CD14-positive monocyte (primary cell): ENCODE measurements at regions not wholly inside any gene's neighbourhood (a gene's known extent, or its start where the extent isn't known, plus 50 kb on each side); places are given as distances from the start of the nearest gene placed in this dataset.
A peak's percentile ranks its signal among the peaks of the same experiment; 100 is the strongest.

ENCODE experiments used
- DNase-seq, 3 donors: peaks; one replicate each; pipeline ENCODE4 v3.0.0-alpha.2; 2011 to 2022
- H2AFZ ChIP-seq: 2 replicates; pipeline ENCODE4 v1.6.0; 2012; ENCODE audit warnings: mild to moderate bottlenecking, low read depth, low read length, inconsistent platforms; ENCODE audit not compliant: insufficient read depth, poor library complexity, severe bottlenecking
- H3K27ac ChIP-seq, 2 donors: 1 replicate in 1 of 2; 2 replicates in 1 of 2; pipeline ENCODE4 v1.5.1; 2012 to 2013; ENCODE audit warnings: low read length in 2 of 2, control low read depth in 1 of 2, inconsistent platforms in 1 of 2, low read depth in 1 of 2, mild to moderate bottlenecking in 1 of 2
- H3K27me3 ChIP-seq, 2 donors: one replicate each; pipeline versions ENCODE4 v1.6.0 to v1.6.1; 2011 to 2013; ENCODE audit warnings: low read length in 2 of 2; ENCODE audit not compliant: control insufficient read depth in 2 of 2, insufficient read depth in 2 of 2
- H3K36me3 ChIP-seq, 2 donors: replicated peaks in 1 of 2; 1 replicate in 1 of 2; 2 replicates in 1 of 2; pipeline versions ENCODE4 v1.5.1 to v1.6.1; 2012 to 2013; ENCODE audit warnings: low read length in 2 of 2, control low read depth in 1 of 2, inconsistent platforms in 1 of 2, mild to moderate bottlenecking in 1 of 2; ENCODE audit not compliant: insufficient read depth in 2 of 2, control insufficient read depth in 1 of 2
- H3K4me1 ChIP-seq, 2 donors: 1 replicate in 1 of 2; 2 replicates in 1 of 2; pipeline versions ENCODE4 v1.5.1 to v1.6.1; 2012 to 2013; ENCODE audit warnings: low read length in 2 of 2, control low read depth in 1 of 2, inconsistent platforms in 1 of 2, mild to moderate bottlenecking in 1 of 2, moderate library complexity in 1 of 2; ENCODE audit not compliant: insufficient read depth in 2 of 2, control insufficient read depth in 1 of 2
- H3K4me2 ChIP-seq: replicated peaks from 2 replicates; pipeline ENCODE3; 2012; ENCODE audit warnings: low read length, moderate library complexity, mild to moderate bottlenecking; ENCODE audit not compliant: poor library complexity, severe bottlenecking; ENCODE audit errors: extremely low read depth
- H3K4me3 ChIP-seq, 3 experiments: fragments of 200-600 bp in 1 of 3; sonication (generic) in 1 of 3; replicated peaks in 1 of 3; 1 replicate in 2 of 3; 2 replicates in 1 of 3; pipeline ENCODE4 v1.5.1; 2011 to 2013; ENCODE audit warnings: low read length in 3 of 3, mild to moderate bottlenecking in 3 of 3, control low read depth in 2 of 3, low read depth in 2 of 3, inconsistent platforms in 1 of 3, moderate library complexity in 1 of 3
- H3K79me2 ChIP-seq: 2 replicates; pipeline ENCODE4 v1.6.0; 2012; ENCODE audit warnings: mild to moderate bottlenecking, control low read depth, inconsistent platforms, low read length, moderate library complexity; ENCODE audit not compliant: insufficient read depth
- H3K9ac ChIP-seq: 2 replicates; pipeline ENCODE4 v1.6.0; 2017; ENCODE audit warnings: low read length, mild to moderate bottlenecking; ENCODE audit not compliant: insufficient read depth, poor library complexity, severe bottlenecking
- H3K9me3 ChIP-seq, 2 donors: replicated peaks in 1 of 2; 1 replicate in 1 of 2; 2 replicates in 1 of 2; pipeline versions ENCODE4 v1.5.1 to v1.6.1; 2012 to 2013; ENCODE audit warnings: low read length in 2 of 2, control low read depth in 1 of 2; ENCODE audit not compliant: control insufficient read depth in 1 of 2, insufficient read depth in 1 of 2
- H4K20me1 ChIP-seq: 2 replicates; pipeline ENCODE4 v1.6.0; 2012; ENCODE audit warnings: mild to moderate bottlenecking, low read length, control low read depth, moderate library complexity; ENCODE audit not compliant: insufficient read depth
- H3K27ac Mint-ChIP-seq, 7 donors: one replicate each; pipeline ENCODE4 v1.8.0; 2020; ENCODE audit warnings: mild to moderate bottlenecking in 7 of 7, mixed read lengths in 7 of 7, moderate library complexity in 6 of 7, inconsistent platforms in 2 of 7
- H3K27me3 Mint-ChIP-seq, 3 donors: one replicate each; pipeline ENCODE4 v1.8.0; 2021 to 2022; ENCODE audit warnings: low read depth in 3 of 3, mild to moderate bottlenecking in 3 of 3, mixed read lengths in 3 of 3, moderate library complexity in 3 of 3, inconsistent platforms in 1 of 3
- H3K36me3 Mint-ChIP-seq, 2 donors: one replicate each; pipeline ENCODE4 v1.8.0; 2020; ENCODE audit warnings: mixed read lengths in 2 of 2, inconsistent platforms in 1 of 2, mild to moderate bottlenecking in 1 of 2
- H3K4me1 Mint-ChIP-seq: one replicate; pipeline ENCODE4 v1.8.0; 2020; ENCODE audit warnings: mild to moderate bottlenecking, mixed read lengths
- H3K4me3 Mint-ChIP-seq, 2 donors: one replicate each; pipeline ENCODE4 v1.8.0; 2020; ENCODE audit warnings: mild to moderate bottlenecking in 2 of 2, mixed read lengths in 2 of 2, moderate library complexity in 1 of 2
- H3K9me3 Mint-ChIP-seq, 7 donors: one replicate each; pipeline ENCODE4 v1.8.0; 2020 to 2022; ENCODE audit warnings: mixed read lengths in 7 of 7, mild to moderate bottlenecking in 6 of 7, moderate library complexity in 6 of 7, inconsistent platforms in 2 of 7
- CTCF ChIP-seq: fragments of 200-600 bp; IDR thresholded peaks from one replicate; pipeline ENCODE4 v1.8.0; 2022; ENCODE audit warnings: antibody characterized with exemption, mild to moderate bottlenecking
- WGBS: methylation state at CpG from one replicate; pipeline ENCODE4 v1.1.5; 2013; ENCODE audit warnings: missing lambda C conversion rate; ENCODE audit not compliant: insufficient coverage; 5-methylcytosine and 5-hydroxymethylcytosine counted together
- intact Hi-C, 2 donors: fragments of 100-400 bp; cut with micrococcal nuclease; formaldehyde crosslinking; loops; one replicate each; pipeline versions ENCODE4 v1.15.0 to v1.15.1; 2023

- H3K9me3 ChIP-seq, result peaks cover 4 to 7% of the 10 kb centered on the region in 2 donors
- peaks cover 21 to 22% of the 10 kb centered on the region in 2 donors for H3K4me1 ChIP-seq
- Mint-ChIP-seq H3K9me3 (peaks cover 16 to 24% (median 17%) of the 10 kb centered on the region in 7 donors), H3K4me1 (peaks cover 24% of the 10 kb centered on the region), H3K4me3 (no peak overlapping the region), H3K36me3 (peaks cover 3 to 4% of the 10 kb centered on the region in 2 donors), H3K27me3 (peaks cover 5 to 7% (median 6%) of the 10 kb centered on the region in 3 donors), H3K27ac (no peak overlapping the region)
- H3K36me3 ChIP-seq, result no peaks in the 10 kb centered on the region
- H3K79me2 ChIP-seq, result no peaks in the 10 kb centered on the region
- intact Hi-C loops, result loop anchor here (5.0 to 10.0 kb wide), 4 partner anchors 80 to 542 kb away; partner anchors contain the start of gene CD93 (in 1 of the 2)
- no peaks in the 10 kb centered on the region for H3K27me3 ChIP-seq
- no peak overlapping the region for H3K4me3 ChIP-seq
- H3K4me2 ChIP-seq, result no peak overlapping the region
- no peak overlapping the region for H3K27ac ChIP-seq
- no peak for TF ChIP-seq CTCF
- DNase-seq, result no peak
- H2AFZ ChIP-seq, result no peak overlapping the region
- no peak overlapping the region for H3K9ac ChIP-seq
- no peaks in the 10 kb centered on the region for H4K20me1 ChIP-seq
These were observed 113.4 kb upstream of the NXT1 start for GRCh38 chr20:23237201-23237600.

GRCh38 chr20:23235173-23236027 lies 115.2 kb upstream of the NXT1 start:
- Histone ChIP-seq H3K4me3 (no peak overlapping the region), H3K79me2 (no peaks in the 10 kb centered on the region), H3K27me3 (no peaks in the 10 kb centered on the region), H3K27ac (peak overlapping the region in 1 of 2 donors; percentile 18), H2AFZ (no peak overlapping the region), H3K36me3 (no peaks in the 10 kb centered on the region), H3K9ac (no peak overlapping the region), H3K9me3 (peaks cover 7 to 15% of the 10 kb centered on the region in 2 donors), H4K20me1 (no peaks in the 10 kb centered on the region), H3K4me2 (no peak overlapping the region), H3K4me1 (peaks cover 22 to 29% of the 10 kb centered on the region in 2 donors)
- H3K36me3 Mint-ChIP-seq, result peaks cover 6 to 11% of the 10 kb centered on the region in 2 donors
- TF ChIP-seq CTCF, result peak; percentile 94
- peak; percentile 66 to 78 (median 73) for DNase-seq
- H3K27me3 Mint-ChIP-seq, result peaks cover 2 to 9% (median 7%) of the 10 kb centered on the region in 3 donors
- H3K27ac Mint-ChIP-seq, result peak overlapping the region in 3 of 7 donors; percentile 53 to 92 (median 86)
- peaks cover 22 to 32% (median 25%) of the 10 kb centered on the region in 7 donors for H3K9me3 Mint-ChIP-seq
- intact Hi-C loops, result loop anchor here (2.0 to 10.0 kb wide), 5 partner anchors 78 to 541 kb away; partner anchors contain the start of genes CD93 (in 1 of the 2) and THBD (in 1 of the 2)
- peaks cover 33% of the 10 kb centered on the region for H3K4me1 Mint-ChIP-seq
- no peak overlapping the region for H3K4me3 Mint-ChIP-seq
- WGBS, result 5% methylated on average over 5 of the region's 9 CpGs
